Left renal pelvis (tissue), 4 donors: ENCODE measurements at regions not wholly inside any gene's neighbourhood (a gene's known extent, or its start where the extent isn't known, plus 50 kb on each side); places are given as distances from the start of the nearest gene placed in this dataset.
A peak's percentile ranks its signal among the peaks of the same experiment; 100 is the strongest.

ENCODE experiments used
- DNase-seq, 4 donors: peaks; one replicate each; pipeline ENCODE4 v3.0.0-alpha.2; 2013; ENCODE audit warnings: low read depth in 4 of 4, low spot score in 3 of 4

GRCh38 chr12:58509116-58509885, 411.0 kb downstream of the LRIG3 start:
- no peak for DNase-seq

- DNase-seq, result no peak
Measured at GRCh38 chr12:58513301-58513834, 406.9 kb downstream of the LRIG3 start.

- DNase-seq, result no peak
Measured at GRCh38 chr12:58513852-58514251, 406.5 kb downstream of the LRIG3 start.

- no peak for DNase-seq
Measured at GRCh38 chr12:58519839-58520238, 400.5 kb downstream of the LRIG3 start.

- no peak for DNase-seq
Measured at GRCh38 chr12:58521152-58521551, 399.2 kb downstream of the LRIG3 start.

GRCh38 chr12:58521796-58522195, 398.5 kb downstream of the LRIG3 start:
- DNase-seq, result no peak

GRCh38 chr12:58523360-58523759, 396.9 kb downstream of the LRIG3 start:
- no peak for DNase-seq

GRCh38 chr12:58528271-58528670, 392.0 kb downstream of the LRIG3 start:
- no peak for DNase-seq

GRCh38 chr12:58529114-58529665, 391.1 kb downstream of the LRIG3 start:
- no peak for DNase-seq

GRCh38 chr12:58529897-58530741, 390.2 kb downstream of the LRIG3 start:
- no peak for DNase-seq

GRCh38 chr12:58530742-58531062, 389.6 kb downstream of the LRIG3 start:
- DNase-seq, result no peak

- no peak for DNase-seq
Measured at GRCh38 chr12:58532855-58533608, 387.3 kb downstream of the LRIG3 start.

- no peak for DNase-seq
Measured at GRCh38 chr12:58533652-58534051, 386.7 kb downstream of the LRIG3 start.

GRCh38 chr12:58537278-58537677, 383.0 kb downstream of the LRIG3 start:
- DNase-seq, result no peak

- no peak for DNase-seq
Measured at GRCh38 chr12:58539295-58539694, 381.0 kb downstream of the LRIG3 start.

GRCh38 chr12:58540480-58541299, 379.6 kb downstream of the LRIG3 start:
- peak; percentile 56 to 69 (median 63) for DNase-seq

- DNase-seq, result no peak
Measured at GRCh38 chr12:58541300-58541690, 379.0 kb downstream of the LRIG3 start.

GRCh38 chr12:58544281-58544680, 376.0 kb downstream of the LRIG3 start:
- no peak for DNase-seq

GRCh38 chr12:58547217-58547616, 373.1 kb downstream of the LRIG3 start:
- DNase-seq, result no peak

- DNase-seq, result no peak
Measured at GRCh38 chr12:58548801-58549200, 371.5 kb downstream of the LRIG3 start.
